ENCODE measurements at regions not wholly inside any gene's neighbourhood (a gene's known extent, or its start where the extent isn't known, plus 50 kb on each side); places are given as distances from the start of the nearest gene placed in this dataset.
A peak's percentile ranks its signal among the peaks of the same experiment; 100 is the strongest.

GRCh38 chr9:87793292-87793691 is 67.4 kb downstream of the CTSL start:
- TF ChIP-seq CTCF (conservative IDR thresholded peaks at IDR 0.05; ENCODE audit: control insufficient read depth, insufficient read depth, low read depth, low read length): no peak
- H3K4me3 ChIP-seq (ENCODE audit: control insufficient read depth, low read depth, low read length): peak overlapping the region; percentile 30
- DNase-seq (ENCODE audit: low read depth): peak; percentile 98

GRCh38 chr9:87795178-87795577 is 69.3 kb downstream of the CTSL start:
- no peak for TF ChIP-seq CTCF (conservative IDR thresholded peaks at IDR 0.05; ENCODE audit: control insufficient read depth, insufficient read depth, low read depth, low read length)
- no peak overlapping the region for H3K4me3 ChIP-seq (ENCODE audit: control insufficient read depth, low read depth, low read length)
- DNase-seq (ENCODE audit: low read depth): no peak

GRCh38 chr9:87796196-87796595 is 70.3 kb downstream of the CTSL start:
- no peak for DNase-seq (ENCODE audit: low read depth)
- H3K4me3 ChIP-seq (ENCODE audit: control insufficient read depth, low read depth, low read length): no peak overlapping the region
- TF ChIP-seq CTCF (conservative IDR thresholded peaks at IDR 0.05; ENCODE audit: control insufficient read depth, insufficient read depth, low read depth, low read length): no peak

GRCh38 chr9:87798261-87798833 is 72.4 kb downstream of the CTSL start:
- no peak overlapping the region for H3K4me3 ChIP-seq (ENCODE audit: control insufficient read depth, low read depth, low read length)
- DNase-seq (ENCODE audit: low read depth): no peak
- TF ChIP-seq CTCF (conservative IDR thresholded peaks at IDR 0.05; ENCODE audit: control insufficient read depth, insufficient read depth, low read depth, low read length): no peak

GRCh38 chr9:87799503-87799902 is 73.6 kb downstream of the CTSL start:
- no peak for DNase-seq (ENCODE audit: low read depth)
- no peak overlapping the region for H3K4me3 ChIP-seq (ENCODE audit: control insufficient read depth, low read depth, low read length)
- TF ChIP-seq CTCF (conservative IDR thresholded peaks at IDR 0.05; ENCODE audit: control insufficient read depth, insufficient read depth, low read depth, low read length): no peak

GRCh38 chr9:87800456-87800855 is 74.5 kb downstream of the CTSL start:
- no peak for DNase-seq (ENCODE audit: low read depth)
- TF ChIP-seq CTCF (conservative IDR thresholded peaks at IDR 0.05; ENCODE audit: control insufficient read depth, insufficient read depth, low read depth, low read length): no peak
- H3K4me3 ChIP-seq (ENCODE audit: control insufficient read depth, low read depth, low read length): no peak overlapping the region

GRCh38 chr9:87801013-87801412 is 75.1 kb downstream of the CTSL start:
- no peak for DNase-seq (ENCODE audit: low read depth)
- H3K4me3 ChIP-seq (ENCODE audit: control insufficient read depth, low read depth, low read length): no peak overlapping the region
- TF ChIP-seq CTCF (conservative IDR thresholded peaks at IDR 0.05; ENCODE audit: control insufficient read depth, insufficient read depth, low read depth, low read length): no peak
